Right ventricle myocardium superior (tissue), 1 donor: ENCODE measurements at regions not wholly inside any gene's neighbourhood (a gene's known extent, or its start where the extent isn't known, plus 50 kb on each side); places are given as distances from the start of the nearest gene placed in this dataset.
A peak's percentile ranks its signal among the peaks of the same experiment; 100 is the strongest.
"Not testable (repeated sequence)": the region's sequence is repeated elsewhere in the genome, so short reads cannot be mapped to it uniquely, and the experiment has no call there.

Experiments
- ATAC-seq: fragments of 200-7000 bp; cut with Tn5 transposase; one replicate; pipeline ENCODE4 v1.9.1; 2020; ENCODE audit warnings: mild to moderate bottlenecking; ENCODE audit not compliant: poor library complexity
- DNase-seq: peaks from one replicate; pipeline ENCODE4 v3.0.0-alpha.2; 2020
- intact Hi-C: fragments of 100-400 bp; cut with DNase I; formaldehyde crosslinking; loops from one replicate; pipeline ENCODE4 v1.11.2; 2022
- donor health status: DM: no; HTN: yes; CAD: no; lungs with severe emphysema.

- intact Hi-C loops, result no loop called here
- no peak for DNase-seq
- ATAC-seq, result no peak
Observed at GRCh38 chr5:53259176-53259575, 149.6 kb upstream of the MOCS2 start.

DNA sequence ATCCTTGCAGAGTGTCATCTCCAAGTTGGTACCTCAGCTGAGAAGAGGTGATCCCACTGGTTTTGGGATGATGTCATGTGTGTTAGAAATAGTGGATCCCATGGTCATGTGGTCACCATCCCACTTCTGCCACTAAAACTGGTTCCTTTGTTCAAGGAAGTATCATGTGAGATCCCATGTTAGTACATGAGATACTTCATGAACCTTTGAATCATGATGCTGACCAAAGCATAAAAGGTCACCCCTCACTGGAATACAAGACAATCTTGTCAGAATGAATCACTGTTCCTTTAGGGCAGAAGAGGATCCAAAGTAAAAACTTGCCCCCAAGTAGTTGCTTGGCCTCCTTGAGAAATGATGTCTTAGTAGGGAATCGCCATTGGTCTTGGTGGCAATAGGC is 150.9 kb upstream of the MOCS2 start:
- intact Hi-C loops, result no loop called here
- no peak for DNase-seq
- ATAC-seq, result no peak

DNA sequence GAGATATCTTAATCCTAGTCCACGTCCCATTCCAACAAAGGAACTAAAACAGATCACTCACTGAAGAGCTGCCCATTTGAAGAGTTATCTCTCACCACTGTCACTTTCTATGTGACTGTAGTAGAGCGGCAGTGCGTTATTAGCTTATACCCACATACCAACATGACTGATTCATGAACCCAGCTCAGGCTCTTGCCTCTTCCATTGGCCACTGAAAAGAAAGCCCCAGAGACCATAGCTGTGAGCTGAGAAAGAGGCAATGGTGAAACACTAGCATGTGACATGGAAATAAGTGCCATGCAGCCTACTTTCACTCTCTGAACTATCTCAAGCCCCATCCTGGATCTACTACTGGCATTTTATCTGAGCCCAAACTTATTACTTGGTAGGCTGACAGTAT is 151.7 kb upstream of the MOCS2 start:
- ATAC-seq, result no peak
- no peak for DNase-seq
- intact Hi-C loops, result no loop called here

- DNase-seq (no peak), ATAC-seq (peak; percentile 52)
- intact Hi-C loops, result no loop called here
Observed at GRCh38 chr5:53262348-53262970, 152.9 kb upstream of the MOCS2 start.

- intact Hi-C loops, result no loop called here
- DNase-seq, result no peak
- peak; percentile 34 for ATAC-seq
Observed at GRCh38 chr5:53263151-53263550, 153.6 kb upstream of the MOCS2 start.

DNA sequence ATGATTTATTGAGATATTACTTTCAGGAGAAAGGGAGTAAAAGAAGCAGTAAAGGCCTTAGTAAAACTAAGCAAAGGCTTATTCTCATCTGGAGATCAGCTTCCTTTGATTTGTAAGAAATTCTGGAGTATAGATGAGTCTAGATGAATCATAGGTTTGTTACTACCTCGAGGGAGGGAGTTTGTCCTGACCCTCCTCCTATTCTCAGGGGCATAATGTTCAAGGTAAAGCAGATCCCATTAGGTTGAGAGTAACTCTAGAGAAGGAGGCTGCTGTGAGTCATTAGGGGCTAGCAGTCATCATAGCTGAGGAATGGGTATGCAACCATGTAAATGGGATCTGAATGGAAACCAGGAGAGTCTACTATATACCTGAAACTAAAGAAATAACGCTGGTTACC is 155.5 kb upstream of the MOCS2 start:
- intact Hi-C loops, result no loop called here
- ATAC-seq (no peak), DNase-seq (no peak)

DNA sequence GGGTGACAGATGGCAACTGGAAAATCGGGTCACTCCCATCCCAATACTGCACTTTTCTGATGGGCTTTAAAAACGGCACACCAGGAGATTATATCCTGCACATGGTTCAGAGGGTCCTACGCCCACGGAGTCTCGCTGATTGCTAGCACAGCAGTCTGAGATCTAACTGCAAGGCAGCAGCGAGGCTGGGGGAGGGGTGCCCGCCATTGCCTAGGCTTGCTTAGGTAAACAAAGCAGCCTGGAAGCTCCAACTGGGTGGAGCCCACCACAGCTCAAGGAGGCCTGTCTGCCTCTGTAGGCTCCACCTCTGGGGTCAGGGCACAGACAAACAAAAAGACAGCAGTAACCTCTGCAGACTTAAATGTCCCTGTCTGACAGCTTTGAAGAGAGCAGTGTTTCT is 158.7 kb upstream of the MOCS2 start:
- ATAC-seq, intact Hi-C loops, DNase-seq: not testable (repeated sequence)

DNA sequence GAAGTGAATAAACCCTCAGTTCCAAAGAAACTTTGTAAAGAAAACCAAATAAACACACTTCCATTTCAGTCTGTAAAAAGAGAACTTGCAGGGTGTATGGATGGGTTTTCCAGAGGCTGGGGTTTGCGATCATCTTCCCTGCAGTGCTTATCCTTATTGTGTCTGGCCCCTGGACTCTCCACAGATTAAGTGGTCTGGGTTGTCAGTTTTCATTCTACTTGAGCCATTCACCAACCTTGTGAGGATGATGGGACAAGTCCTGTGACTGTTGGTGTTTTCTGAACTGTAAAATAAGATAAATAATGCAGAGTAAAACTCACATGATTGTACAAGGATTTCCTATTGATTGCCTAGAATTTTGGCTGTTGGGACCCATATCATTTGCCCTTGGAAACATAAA is 166.1 kb upstream of the MOCS2 start:
- intact Hi-C loops, result no loop called here
- DNase-seq (no peak), ATAC-seq (no peak)

GRCh38 chr5:53276825-53277224 is 167.3 kb upstream of the MOCS2 start:
- DNase-seq (no peak), ATAC-seq (peak; percentile 98)
- intact Hi-C loops, result no loop called here

- ATAC-seq, result no peak
- intact Hi-C loops, result no loop called here
- DNase-seq, result no peak
Observed at GRCh38 chr5:53277491-53277890, 167.9 kb upstream of the MOCS2 start.

DNA sequence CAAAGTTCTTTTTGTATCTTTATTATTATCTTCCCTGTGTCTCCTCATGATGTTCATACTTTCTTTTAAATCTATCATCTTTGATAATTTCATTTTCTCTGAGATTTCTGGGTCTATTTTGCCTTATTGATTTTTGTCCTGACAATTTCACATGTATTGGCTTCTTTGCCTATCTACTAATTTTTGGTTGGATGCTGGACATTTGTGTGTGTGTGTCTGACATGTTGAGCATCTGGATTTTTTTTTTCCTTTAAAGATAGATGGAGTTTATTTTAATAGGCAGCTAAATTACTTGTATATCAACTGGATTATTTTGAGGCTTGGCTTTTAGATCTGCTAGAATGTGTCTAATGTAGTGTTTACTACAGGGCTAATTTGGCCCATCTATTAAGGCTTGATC is 178.0 kb upstream of the MOCS2 start:
- ATAC-seq (no peak), DNase-seq (no peak)
- intact Hi-C loops, result no loop called here

GRCh38 chr5:53288511-53288910 is 179.0 kb upstream of the MOCS2 start:
- DNase-seq, result no peak
- intact Hi-C loops, result no loop called here
- no peak for ATAC-seq

GRCh38 chr5:53291047-53291446 is 181.5 kb upstream of the MOCS2 start:
- DNase-seq (no peak), ATAC-seq (no peak)
- intact Hi-C loops, result no loop called here

GRCh38 chr5:53291528-53291927 is 182.0 kb upstream of the MOCS2 start:
- no peak for DNase-seq
- peak; percentile 93 for ATAC-seq
- intact Hi-C loops, result no loop called here

- ATAC-seq (no peak), DNase-seq (no peak)
- intact Hi-C loops, result no loop called here
Observed at GRCh38 chr5:53298841-53299240, 181.6 kb upstream of the FST start.

- DNase-seq (no peak), ATAC-seq (peak; percentile 77)
- intact Hi-C loops, result no loop called here
Observed at GRCh38 chr5:53302529-53302928, 177.9 kb upstream of the FST start.

GRCh38 chr5:53303105-53303504 is 177.3 kb upstream of the FST start:
- ATAC-seq (no peak), DNase-seq (no peak)
- intact Hi-C loops, result no loop called here

GRCh38 chr5:53305316-53305715 is 175.1 kb upstream of the FST start:
- DNase-seq, ATAC-seq, intact Hi-C loops: not testable (repeated sequence)

GRCh38 chr5:53309653-53310052 is 170.8 kb upstream of the FST start:
- intact Hi-C loops, result no loop called here
- ATAC-seq (no peak), DNase-seq (no peak)

- ATAC-seq (no peak), DNase-seq (no peak)
- intact Hi-C loops, result no loop called here
Observed at GRCh38 chr5:53311681-53312080, 168.7 kb upstream of the FST start.

GRCh38 chr5:53313145-53313544 is 167.3 kb upstream of the FST start:
- intact Hi-C loops, result no loop called here
- ATAC-seq, result no peak
- DNase-seq, result no peak
